HL-60 (cell line): ENCODE measurements at regions not wholly inside any gene's neighbourhood (a gene's known extent, or its start where the extent isn't known, plus 50 kb on each side); places are given as distances from the start of the nearest gene placed in this dataset.

Experiments
- GABPA ChIP-seq: IDR thresholded peaks from 2 replicates; pipeline ENCODE4 v1.6.1; 2012; ENCODE audit warnings: low read depth
- SPI1 ChIP-seq: IDR thresholded peaks from 2 replicates; pipeline ENCODE4 v1.6.1; 2012; ENCODE audit warnings: low read depth, mild to moderate bottlenecking, borderline replicate concordance
- TF ChIP-seq, protein P1 (sequence below): IDR thresholded peaks from one replicate; pipeline ENCODE4 v1.5.1; 2011; ENCODE audit warnings: low read length, control low read depth, inconsistent platforms; ENCODE audit not compliant: insufficient read depth
- TF ChIP-seq, protein P2 (sequence below): IDR thresholded peaks from 2 replicates; pipeline ENCODE4 v1.6.1; 2012; ENCODE audit warnings: low read depth; ENCODE audit not compliant: insufficient replicate concordance

DNA sequence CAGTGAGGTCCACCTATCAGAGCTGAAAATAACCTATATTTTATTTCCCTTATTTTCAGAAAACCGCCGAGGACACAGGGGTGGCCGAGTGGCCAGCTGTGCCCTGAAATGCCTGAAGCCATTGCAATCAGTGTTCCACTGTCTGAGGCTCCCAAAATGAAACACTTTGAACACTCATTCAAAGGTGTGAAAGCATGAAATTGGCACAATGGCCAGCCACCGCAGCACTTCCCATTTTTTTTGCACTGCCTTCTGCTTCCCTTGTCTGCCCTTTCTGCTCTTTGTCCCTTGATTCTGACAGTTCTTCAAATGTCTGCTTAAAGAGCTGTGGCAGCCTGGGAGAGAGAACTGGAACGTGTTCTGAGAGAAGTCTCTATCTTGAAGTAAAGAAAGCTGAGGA is 1127.5 kb upstream of the CELF4 start:
- TF ChIP-seq, protein P1, sequence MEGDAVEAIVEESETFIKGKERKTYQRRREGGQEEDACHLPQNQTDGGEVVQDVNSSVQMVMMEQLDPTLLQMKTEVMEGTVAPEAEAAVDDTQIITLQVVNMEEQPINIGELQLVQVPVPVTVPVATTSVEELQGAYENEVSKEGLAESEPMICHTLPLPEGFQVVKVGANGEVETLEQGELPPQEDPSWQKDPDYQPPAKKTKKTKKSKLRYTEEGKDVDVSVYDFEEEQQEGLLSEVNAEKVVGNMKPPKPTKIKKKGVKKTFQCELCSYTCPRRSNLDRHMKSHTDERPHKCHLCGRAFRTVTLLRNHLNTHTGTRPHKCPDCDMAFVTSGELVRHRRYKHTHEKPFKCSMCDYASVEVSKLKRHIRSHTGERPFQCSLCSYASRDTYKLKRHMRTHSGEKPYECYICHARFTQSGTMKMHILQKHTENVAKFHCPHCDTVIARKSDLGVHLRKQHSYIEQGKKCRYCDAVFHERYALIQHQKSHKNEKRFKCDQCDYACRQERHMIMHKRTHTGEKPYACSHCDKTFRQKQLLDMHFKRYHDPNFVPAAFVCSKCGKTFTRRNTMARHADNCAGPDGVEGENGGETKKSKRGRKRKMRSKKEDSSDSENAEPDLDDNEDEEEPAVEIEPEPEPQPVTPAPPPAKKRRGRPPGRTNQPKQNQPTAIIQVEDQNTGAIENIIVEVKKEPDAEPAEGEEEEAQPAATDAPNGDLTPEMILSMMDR = no peak
- TF ChIP-seq, protein P2, sequence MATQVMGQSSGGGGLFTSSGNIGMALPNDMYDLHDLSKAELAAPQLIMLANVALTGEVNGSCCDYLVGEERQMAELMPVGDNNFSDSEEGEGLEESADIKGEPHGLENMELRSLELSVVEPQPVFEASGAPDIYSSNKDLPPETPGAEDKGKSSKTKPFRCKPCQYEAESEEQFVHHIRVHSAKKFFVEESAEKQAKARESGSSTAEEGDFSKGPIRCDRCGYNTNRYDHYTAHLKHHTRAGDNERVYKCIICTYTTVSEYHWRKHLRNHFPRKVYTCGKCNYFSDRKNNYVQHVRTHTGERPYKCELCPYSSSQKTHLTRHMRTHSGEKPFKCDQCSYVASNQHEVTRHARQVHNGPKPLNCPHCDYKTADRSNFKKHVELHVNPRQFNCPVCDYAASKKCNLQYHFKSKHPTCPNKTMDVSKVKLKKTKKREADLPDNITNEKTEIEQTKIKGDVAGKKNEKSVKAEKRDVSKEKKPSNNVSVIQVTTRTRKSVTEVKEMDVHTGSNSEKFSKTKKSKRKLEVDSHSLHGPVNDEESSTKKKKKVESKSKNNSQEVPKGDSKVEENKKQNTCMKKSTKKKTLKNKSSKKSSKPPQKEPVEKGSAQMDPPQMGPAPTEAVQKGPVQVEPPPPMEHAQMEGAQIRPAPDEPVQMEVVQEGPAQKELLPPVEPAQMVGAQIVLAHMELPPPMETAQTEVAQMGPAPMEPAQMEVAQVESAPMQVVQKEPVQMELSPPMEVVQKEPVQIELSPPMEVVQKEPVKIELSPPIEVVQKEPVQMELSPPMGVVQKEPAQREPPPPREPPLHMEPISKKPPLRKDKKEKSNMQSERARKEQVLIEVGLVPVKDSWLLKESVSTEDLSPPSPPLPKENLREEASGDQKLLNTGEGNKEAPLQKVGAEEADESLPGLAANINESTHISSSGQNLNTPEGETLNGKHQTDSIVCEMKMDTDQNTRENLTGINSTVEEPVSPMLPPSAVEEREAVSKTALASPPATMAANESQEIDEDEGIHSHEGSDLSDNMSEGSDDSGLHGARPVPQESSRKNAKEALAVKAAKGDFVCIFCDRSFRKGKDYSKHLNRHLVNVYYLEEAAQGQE = no peak
- TF ChIP-seq GABPA (no peak), SPI1 (peak; percentile 78)
